Activated CD4-positive, alpha-beta T cell treated with anti-CD3 and anti-CD28 coated beads, Interleukin-2, amount 10 ng/mL, durations not matched to agents 7 days and 5 days (primary cell): ENCODE measurements at regions not wholly inside any gene's neighbourhood (a gene's known extent, or its start where the extent isn't known, plus 50 kb on each side); places are given as distances from the start of the nearest gene placed in this dataset.

Experiments used
- CTCF ChIA-PET: fragments of 350-600 bp; sonication (Branson Sonifier 250); formaldehyde crosslinking; loops from one replicate; lab custom pipeline; 2021; ENCODE audit warnings: antibody characterized with exemption; lab: Charles Lee
- POLR2A ChIA-PET: fragments of 350-600 bp; sonication (Branson Sonifier 250); formaldehyde crosslinking; loops from one replicate; lab custom pipeline; 2021; ENCODE audit warnings: antibody characterized with exemption; lab: Charles Lee
- DNase-seq: peaks from one replicate; pipeline ENCODE4 v3.0.0-alpha.2; 2020
- H3K27ac Mint-ChIP-seq: one replicate; pipeline ENCODE4 v1.8.0; 2021; ENCODE audit warnings: mild to moderate bottlenecking, moderate library complexity, mixed read lengths
- H3K27me3 Mint-ChIP-seq: one replicate; pipeline ENCODE4 v1.8.0; 2021; ENCODE audit warnings: mixed read lengths
- H3K36me3 Mint-ChIP-seq: one replicate; pipeline ENCODE4 v1.8.0; 2021; ENCODE audit warnings: low read depth, mixed read lengths
- H3K4me1 Mint-ChIP-seq: one replicate; pipeline ENCODE4 v1.8.0; 2021; ENCODE audit warnings: mixed read lengths
- H3K4me3 Mint-ChIP-seq: one replicate; pipeline ENCODE4 v1.8.0; 2021; ENCODE audit warnings: mild to moderate bottlenecking, moderate library complexity, mixed read lengths
- H3K9me3 Mint-ChIP-seq: one replicate; pipeline ENCODE4 v1.8.0; 2021; ENCODE audit warnings: mixed read lengths

DNA sequence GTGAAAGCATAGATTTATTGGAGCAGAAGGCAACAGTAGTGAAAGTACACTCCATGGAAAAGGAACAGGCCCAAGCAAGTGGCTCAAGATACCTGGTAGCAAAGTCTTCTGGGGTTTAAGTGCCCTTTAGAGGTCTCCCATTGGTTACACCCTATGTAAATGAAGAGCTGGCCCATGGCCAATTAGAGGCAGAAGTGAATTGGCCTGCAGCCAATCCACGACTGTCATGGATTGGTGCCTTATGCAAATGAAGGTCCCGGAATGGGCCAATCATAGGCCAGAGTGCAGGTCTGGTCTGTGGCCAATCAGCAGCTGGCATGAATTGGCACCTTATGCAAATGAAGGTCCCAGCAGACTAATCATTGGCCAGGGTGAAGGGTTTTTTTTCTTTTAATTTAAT lies 64.2 kb upstream of the PCSK5 start:
- H3K4me1 Mint-ChIP-seq, result no peaks in the 10 kb centered on the region
- no peaks in the 10 kb centered on the region for H3K9me3 Mint-ChIP-seq
- H3K27me3 Mint-ChIP-seq, result no peaks in the 10 kb centered on the region
- H3K27ac Mint-ChIP-seq, result no peak overlapping the region
- DNase-seq, result no peak
- POLR2A ChIA-PET, result no interaction called here
- H3K4me3 Mint-ChIP-seq, result no peak overlapping the region
- CTCF ChIA-PET, result no interaction called here
- no peaks in the 10 kb centered on the region for H3K36me3 Mint-ChIP-seq

DNA sequence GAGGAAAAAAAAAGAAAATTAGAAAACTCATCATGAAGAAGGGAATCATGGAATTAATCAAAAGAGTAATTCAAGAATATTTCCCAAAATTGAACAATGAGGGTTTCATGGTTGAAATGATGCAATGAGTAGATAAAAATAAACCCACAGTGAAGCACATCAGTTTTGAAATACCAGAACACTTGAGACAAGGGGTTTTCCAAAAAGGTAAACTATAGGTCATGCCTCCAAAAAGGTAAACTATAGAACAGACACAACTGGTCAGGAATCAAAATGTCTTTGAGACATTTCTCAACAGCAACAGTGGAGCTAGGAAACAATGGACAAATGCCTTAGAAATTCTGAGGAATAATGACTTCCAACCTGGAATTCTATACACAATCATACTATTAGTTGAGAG lies 60.2 kb upstream of the PCSK5 start:
- Mint-ChIP-seq H3K9me3 (no peaks in the 10 kb centered on the region), H3K36me3 (no peaks in the 10 kb centered on the region), H3K4me3 (no peak overlapping the region), H3K27me3 (no peaks in the 10 kb centered on the region), H3K4me1 (no peaks in the 10 kb centered on the region), H3K27ac (no peak overlapping the region)
- POLR2A ChIA-PET, result interaction anchor here (0.8 kb wide), 1 partner anchor 41 kb away, joined by 4 read pairs; no protein-coding TSS in a partner anchor
- CTCF ChIA-PET, result no interaction called here
- DNase-seq, result no peak

- no peaks in the 10 kb centered on the region for H3K27me3 Mint-ChIP-seq
- no peaks in the 10 kb centered on the region for H3K4me1 Mint-ChIP-seq
- H3K4me3 Mint-ChIP-seq, result no peak overlapping the region
- no peaks in the 10 kb centered on the region for H3K36me3 Mint-ChIP-seq
- H3K9me3 Mint-ChIP-seq, result no peaks in the 10 kb centered on the region
- ChIA-PET CTCF (no interaction called here), POLR2A (no interaction called here)
- DNase-seq, result no peak
- no peak overlapping the region for H3K27ac Mint-ChIP-seq
Measured at GRCh38 chr9:75833778-75834177, 56.7 kb upstream of the PCSK5 start.

DNA sequence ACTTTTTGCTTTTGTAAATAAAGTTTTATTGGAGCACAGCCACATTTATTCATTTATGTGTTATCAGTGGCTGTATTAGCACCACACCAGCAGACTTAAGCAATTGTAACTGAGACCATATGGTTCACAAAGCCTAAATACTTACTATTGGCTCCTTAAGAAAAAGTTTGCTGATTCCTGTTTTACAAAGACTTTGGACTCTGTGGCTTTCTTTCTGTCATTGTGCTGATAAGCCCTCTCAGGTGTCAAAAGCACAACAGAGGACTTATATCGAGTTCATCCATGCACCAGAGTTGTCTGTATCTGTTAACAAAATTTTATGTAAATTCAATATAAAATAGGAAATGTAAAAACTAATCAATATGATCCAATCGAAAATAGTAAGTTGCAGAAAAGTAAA lies 55.6 kb upstream of the PCSK5 start:
- Mint-ChIP-seq H3K4me3 (no peak overlapping the region), H3K9me3 (no peaks in the 10 kb centered on the region), H3K4me1 (no peaks in the 10 kb centered on the region), H3K27ac (no peak overlapping the region), H3K36me3 (no peaks in the 10 kb centered on the region), H3K27me3 (no peaks in the 10 kb centered on the region)
- CTCF ChIA-PET, result no interaction called here
- POLR2A ChIA-PET, result no interaction called here
- DNase-seq, result no peak
